SK-N-SH (cell line): ENCODE measurements at regions not wholly inside any gene's neighbourhood (a gene's known extent, or its start where the extent isn't known, plus 50 kb on each side); places are given as distances from the start of the nearest gene placed in this dataset.
"Not testable (repeated sequence)": the region's sequence is repeated elsewhere in the genome, so short reads cannot be mapped to it uniquely, and the experiment has no call there.

Experiments
- CTCF ChIA-PET: fragments of 300-600, 350-600 bp; formaldehyde crosslinking; extraction: SDS; loops from one replicate; lab custom pipeline; 2021; lab: Yijun Ruan, JAX
- POLR2A ChIA-PET: fragments of 350-600 bp; sonication (Branson Sonifier 250); formaldehyde crosslinking; extraction: SDS; loops from one replicate; lab custom pipeline; 2020; ENCODE audit warnings: antibody characterized with exemption, inconsistent platforms; lab: Yijun Ruan, JAX
- DNase-seq: peaks from one replicate; pipeline ENCODE4 v3.0.0; 2012
- H2AFZ ChIP-seq: fragments of 200-600 bp; sonication (generic); 2 replicates; pipeline ENCODE4 v1.8.1; 2016; ENCODE audit warnings: antibody characterized with exemption, mild to moderate bottlenecking, low read depth
- H3F3A ChIP-seq: fragments of 200-600 bp; sonication (generic); replicated peaks from 2 replicates; pipeline ENCODE3; 2016; ENCODE audit warnings: antibody characterized with exemption, mild to moderate bottlenecking; ENCODE audit not compliant: insufficient read depth
- H3K27ac ChIP-seq, 2 experiments: fragments of 200-500 bp in 1 of 2; fragments of 200-600 bp in 1 of 2; sonication (Bioruptor generic) in 1 of 2; sonication (generic), shearing (Covaris generic) in 1 of 2; 2 replicates each; pipeline versions ENCODE4 v1.5.1 to v1.6.1; 2014 to 2016; ENCODE audit warnings: low read depth in 2 of 2, inconsistent platforms in 1 of 2, low read length in 1 of 2, mild to moderate bottlenecking in 1 of 2, mixed read lengths in 1 of 2
- H3K27me3 ChIP-seq: fragments of 200-600 bp; sonication (generic), shearing (Covaris generic); 2 replicates; pipeline ENCODE4 v1.6.1; 2016; ENCODE audit warnings: mixed run types; ENCODE audit not compliant: insufficient read depth
- H3K36me3 ChIP-seq, 2 experiments: fragments of 200-500 bp in 1 of 2; fragments of 200-600 bp in 1 of 2; sonication (Bioruptor generic) in 1 of 2; sonication (generic) in 1 of 2; replicated peaks in 1 of 2; 2 replicates each; pipeline versions ENCODE3 to v1.5.1; 2014 to 2016; ENCODE audit warnings: low read length in 1 of 2, mild to moderate bottlenecking in 1 of 2; ENCODE audit not compliant: insufficient read depth in 2 of 2, control insufficient read depth in 1 of 2
- H3K4me1 ChIP-seq, 2 experiments: fragments of 200-500 bp in 1 of 2; fragments of 200-600 bp in 1 of 2; sonication (Bioruptor generic) in 1 of 2; sonication (generic), shearing (Covaris generic) in 1 of 2; 2 replicates each; pipeline versions ENCODE4 v1.5.1 to v1.6.1; 2014 to 2016; ENCODE audit warnings: low read depth in 1 of 2, low read length in 1 of 2, mixed run types in 1 of 2; ENCODE audit not compliant: insufficient read depth in 2 of 2, control insufficient read depth in 1 of 2
- H3K4me2 ChIP-seq: fragments of 200-600 bp; sonication (generic), shearing (Covaris generic); 2 replicates; pipeline ENCODE4 v1.6.1; 2017; ENCODE audit warnings: mixed run types
- H3K4me3 ChIP-seq, 2 experiments: fragments of 200-500 bp in 1 of 2; fragments of 200-600 bp in 1 of 2; sonication (Bioruptor generic) in 1 of 2; sonication (generic), shearing (Covaris generic) in 1 of 2; 2 replicates each; pipeline versions ENCODE4 v1.5.1 to v1.8.1; 2014 to 2016; ENCODE audit warnings: low read depth in 2 of 2, inconsistent platforms in 1 of 2, low read length in 1 of 2, mild to moderate bottlenecking in 1 of 2, mixed read lengths in 1 of 2, moderate library complexity in 1 of 2
- H3K79me2 ChIP-seq: fragments of 200-600 bp; sonication (generic); 2 replicates; pipeline ENCODE4 v1.8.1; 2017; ENCODE audit warnings: mild to moderate bottlenecking; ENCODE audit not compliant: insufficient read depth
- H3K9ac ChIP-seq: fragments of 200-600 bp; sonication (generic); 2 replicates; pipeline ENCODE4 v1.6.1; 2017; ENCODE audit warnings: mixed run types
- H3K9me2 ChIP-seq: fragments of 200-600 bp; sonication (generic); 2 replicates; pipeline ENCODE4 v1.6.1; 2017; ENCODE audit warnings: mixed run types
- H3K9me3 ChIP-seq: fragments of 200-600 bp; sonication (generic); 2 replicates; pipeline ENCODE4 v1.6.1; 2017; ENCODE audit warnings: mixed run types, mild to moderate bottlenecking, moderate library complexity
- H4K20me1 ChIP-seq: fragments of 200-600 bp; sonication (generic); 2 replicates; pipeline ENCODE4 v1.6.1; 2017; ENCODE audit warnings: mild to moderate bottlenecking, mixed run types; ENCODE audit not compliant: insufficient read depth
- CTCF ChIP-seq: fragments of 200-600 bp; sonication (generic); IDR thresholded peaks from 2 replicates; pipeline ENCODE4 v1.6.1; 2017; ENCODE audit warnings: antibody characterized with exemption, mild to moderate bottlenecking, moderate library complexity
- NFIC ChIP-seq: IDR thresholded peaks from 2 replicates; pipeline ENCODE4 v1.4.0; 2012; ENCODE audit warnings: borderline replicate concordance
- RAD21 ChIP-seq: IDR thresholded peaks from 2 replicates; pipeline ENCODE4 v1.6.1; 2012; ENCODE audit warnings: mild to moderate bottlenecking, low read length
- RCOR1 ChIP-seq: fragments of 150-350 bp; IDR thresholded peaks from 2 replicates; pipeline ENCODE4 v1.6.1; 2017; ENCODE audit warnings: antibody characterized with exemption, low read length
- SMC3 ChIP-seq: IDR thresholded peaks from 2 replicates; pipeline ENCODE4 v1.6.1; 2012; ENCODE audit warnings: low read depth, low read length, improper control_type of control experiment
- TEAD4 ChIP-seq: IDR thresholded peaks from 2 replicates; pipeline ENCODE4 v1.4.0; 2012; ENCODE audit warnings: mild to moderate bottlenecking, borderline replicate concordance; ENCODE audit not compliant: insufficient read depth
- WGBS: methylation state at CpG from one replicate; pipeline ENCODE4 v1.1.6; 2017; ENCODE audit warnings: low lambda C conversion rate; 5-methylcytosine and 5-hydroxymethylcytosine counted together

GRCh38 chr2:234555161-234555560, 58.3 kb upstream of the ARL4C start (continued):
- TF ChIP-seq CTCF = no peak

- H3K9me2 ChIP-seq, H3K36me3 ChIP-seq, DNase-seq, H3K4me1 ChIP-seq, H3F3A ChIP-seq, H3K9ac ChIP-seq, H2AFZ ChIP-seq, H3K27ac ChIP-seq, H3K4me3 ChIP-seq, H3K27me3 ChIP-seq, POLR2A ChIA-PET, H3K9me3 ChIP-seq, H3K4me2 ChIP-seq, H3K79me2 ChIP-seq, H4K20me1 ChIP-seq: not testable (repeated sequence)
- 96% methylated on average over 15 of the region's 15 CpGs for WGBS
- CTCF ChIA-PET = interaction anchor here (0.7 to 1.7 kb wide), 3 partner anchors 9 to 564 kb away, joined by 3 to 7 read pairs (median 3); no protein-coding TSS in a partner anchor
Observed at GRCh38 chr2:234553223-234553622, 56.3 kb upstream of the ARL4C start.

- H3K27me3 ChIP-seq = no peaks in the 10 kb centered on the region
- TF ChIP-seq TEAD4 (no peak), SMC3 (peak; percentile 99), NFIC (no peak), RCOR1 (0 out of 2 replicates have a peak, but pooled peaks have one; percentile 33), CTCF (peak; percentile 94), RAD21 (peak; percentile 99)
- TF ChIP-seq, all 33 proteins: peak for 4
- Histone ChIP-seq H3K4me3 (no peak overlapping the region; a peak in 1 of 4 replicates), H3K9ac (no peak overlapping the region), H3K27ac (no peak overlapping the region), H4K20me1 (no peaks in the 10 kb centered on the region), H3F3A (no peaks in the 10 kb centered on the region), H3K79me2 (no peaks in the 10 kb centered on the region), H3K9me3 (no peaks in the 10 kb centered on the region), H2AFZ (no peak overlapping the region), H3K4me1 (peaks cover 0 to 6% of the 10 kb centered on the region in 2 experiments; a peak in 1 of 4 replicates), H3K4me2 (no peak overlapping the region), H3K36me3 (no peaks in the 10 kb centered on the region), H3K9me2 (no peaks in the 10 kb centered on the region)
- CTCF ChIA-PET = interaction anchor here (0.6 to 8.4 kb wide), 8 partner anchors 9 to 562 kb away, joined by 3 to 262 read pairs (median 4); no protein-coding TSS in a partner anchor
- 24% methylated on average over 18 of the region's 18 CpGs for WGBS
- POLR2A ChIA-PET = no interaction called here
- DNase-seq = peak; percentile 84
Observed at GRCh38 chr2:234550511-234551107, 53.7 kb upstream of the ARL4C start.
